GM23338 (cell line): ENCODE measurements at regions not wholly inside any gene's neighbourhood (a gene's known extent, or its start where the extent isn't known, plus 50 kb on each side); places are given as distances from the start of the nearest gene placed in this dataset.

ENCODE experiments used
- ATAC-seq: fragments of 200-7000 bp; cut with Tn5 transposase; 3 replicates; pipeline ENCODE4 v1.9.1; 2020
- DNase-seq: peaks from one replicate; pipeline ENCODE4 v3.0.0-alpha.2; 2015; ENCODE audit warnings: low spot score
- H2AFZ ChIP-seq: fragments of 200-600 bp; sonication (generic); 2 replicates; pipeline ENCODE4 v1.8.0; 2016; ENCODE audit warnings: antibody characterized with exemption, mild to moderate bottlenecking, moderate library complexity
- H3F3A ChIP-seq: fragments of 200-600 bp; sonication (generic); replicated peaks from 2 replicates; pipeline ENCODE4 v1.8.0; 2017; ENCODE audit warnings: antibody characterized with exemption, mixed run types, low read depth
- H3K27ac ChIP-seq: fragments of 200-600 bp; sonication (generic); 2 replicates; pipeline ENCODE4 v1.6.1; 2016; ENCODE audit warnings: low read depth
- H3K27me3 ChIP-seq: fragments of 200-600 bp; sonication (generic); 2 replicates; pipeline ENCODE4 v1.8.0; 2016; ENCODE audit warnings: mild to moderate bottlenecking, mixed run types, moderate library complexity; ENCODE audit not compliant: insufficient read depth
- H3K36me3 ChIP-seq: fragments of 200-600 bp; sonication (generic); 2 replicates; pipeline ENCODE4 v1.8.0; 2016; ENCODE audit warnings: mild to moderate bottlenecking; ENCODE audit not compliant: insufficient read depth
- H3K4me1 ChIP-seq: fragments of 200-600 bp; sonication (generic); 2 replicates; pipeline ENCODE4 v1.8.0; 2016; ENCODE audit warnings: mild to moderate bottlenecking, moderate library complexity; ENCODE audit not compliant: insufficient read depth
- H3K4me2 ChIP-seq: fragments of 200-600 bp; sonication (generic); 2 replicates; pipeline ENCODE4 v1.7.1; 2017; ENCODE audit warnings: mixed run types
- H3K4me3 ChIP-seq: fragments of 200-600 bp; sonication (generic); 2 replicates; pipeline ENCODE4 v1.6.1; 2016; ENCODE audit warnings: mixed run types
- H3K79me2 ChIP-seq: fragments of 200-600 bp; sonication (generic); replicated peaks from 2 replicates; pipeline ENCODE4 v1.8.0; 2017; ENCODE audit warnings: mild to moderate bottlenecking; ENCODE audit not compliant: insufficient read depth
- H3K9me2 ChIP-seq: fragments of 200-600 bp; sonication (generic); 2 replicates; pipeline ENCODE4 v1.8.0; 2017; ENCODE audit not compliant: insufficient read depth
- H4K20me1 ChIP-seq: fragments of 200-600 bp; sonication (generic); replicated peaks from 2 replicates; pipeline ENCODE4 v1.8.0; 2017; ENCODE audit warnings: mild to moderate bottlenecking; ENCODE audit not compliant: insufficient read depth
- H3K27ac Mint-ChIP-seq: 2 replicates; pipeline ENCODE4 v1.8.0; 2020; ENCODE audit warnings: inconsistent platforms, mild to moderate bottlenecking, moderate library complexity, mixed read lengths
- H3K27me3 Mint-ChIP-seq: 3 replicates; pipeline ENCODE4 v1.8.0; 2022; ENCODE audit warnings: low read depth, mild to moderate bottlenecking, moderate library complexity, mixed read lengths, inconsistent platforms; ENCODE audit not compliant: insufficient read depth, poor library complexity
- H3K36me3 Mint-ChIP-seq: 3 replicates; pipeline ENCODE4 v1.8.0; 2021; ENCODE audit warnings: low read depth, mild to moderate bottlenecking, inconsistent platforms, moderate library complexity, mixed read lengths
- H3K4me1 Mint-ChIP-seq: 3 replicates; pipeline ENCODE4 v1.8.0; 2020; ENCODE audit warnings: mild to moderate bottlenecking, inconsistent platforms, mixed read lengths
- H3K4me3 Mint-ChIP-seq: 3 replicates; pipeline ENCODE4 v1.8.0; 2021; ENCODE audit warnings: moderate library complexity, mild to moderate bottlenecking, inconsistent platforms, mixed read lengths
- H3K9me3 Mint-ChIP-seq: 3 replicates; pipeline ENCODE4 v1.8.0; 2020; ENCODE audit warnings: moderate library complexity, mild to moderate bottlenecking, inconsistent platforms, mixed read lengths
- CREB1 ChIP-seq: fragments of 250-450 bp; sonication (Bioruptor Pico); IDR thresholded peaks from 2 replicates; pipeline ENCODE4 v1.5.0; 2020; ENCODE audit warnings: low read depth, mild to moderate bottlenecking, moderate library complexity
- ETS1 ChIP-seq: IDR thresholded peaks from 2 replicates; pipeline ENCODE4 v1.6.1; 2016; ENCODE audit warnings: antibody characterized with exemption
- EZH2 ChIP-seq: fragments of 200-600 bp; sonication (generic); IDR thresholded peaks from one replicate; pipeline ENCODE4 v1.8.0; 2017; ENCODE audit warnings: antibody characterized with exemption, mild to moderate bottlenecking, low read depth; ENCODE audit not compliant: unreplicated experiment
- EZH2phosphoT487 ChIP-seq: fragments of 200-600 bp; sonication (generic); IDR thresholded peaks from one replicate; pipeline ENCODE4 v1.8.1; 2018; ENCODE audit warnings: antibody characterized with exemption; ENCODE audit not compliant: unreplicated experiment
- JUNB ChIP-seq: IDR thresholded peaks from one replicate; pipeline ENCODE4 v1.6.1; 2016; ENCODE audit warnings: antibody characterized with exemption; ENCODE audit not compliant: unreplicated experiment
- NANOG ChIP-seq: IDR thresholded peaks from 2 replicates; pipeline ENCODE4 v1.6.1; 2016; ENCODE audit warnings: antibody characterized with exemption, borderline replicate concordance
- POLR2AphosphoS5 ChIP-seq: IDR thresholded peaks from 2 replicates; pipeline ENCODE4 v1.6.1; 2016; ENCODE audit warnings: antibody characterized with exemption, low read depth
- STAT1 ChIP-seq: IDR thresholded peaks from one replicate; pipeline ENCODE4 v1.6.1; 2016; ENCODE audit warnings: antibody characterized with exemption; ENCODE audit not compliant: unreplicated experiment
- ZNF114 ChIP-seq: fragments of 250-450 bp; sonication (Bioruptor Pico); IDR thresholded peaks from 2 replicates; pipeline ENCODE4 v1.5.0; 2020; ENCODE audit warnings: mild to moderate bottlenecking, moderate library complexity
- ZNF331 ChIP-seq: fragments of 250-450 bp; sonication (Bioruptor Pico); IDR thresholded peaks from 2 replicates; pipeline ENCODE4 v1.5.0; 2020; ENCODE audit warnings: low read depth, mild to moderate bottlenecking, moderate library complexity
- TF ChIP-seq, protein P1 (sequence below): IDR thresholded peaks from one replicate; pipeline ENCODE4 v1.6.1; 2018; ENCODE audit warnings: antibody characterized with exemption; ENCODE audit not compliant: unreplicated experiment
- TF ChIP-seq, protein P2 (sequence below): fragments of 250-450 bp; sonication (Bioruptor Pico); IDR thresholded peaks from 2 replicates; pipeline ENCODE4 v1.5.0; 2020; ENCODE audit warnings: mild to moderate bottlenecking, moderate library complexity
- TF ChIP-seq, protein P3 (sequence below), 2 experiments: fragments of 200-600 bp in 1 of 2; sonication (generic) in 1 of 2; conservative IDR thresholded peaks; 2 replicates each; pipeline versions ENCODE4 v1.5.1 to v1.6.1; 2016 to 2017; ENCODE audit warnings: antibody characterized with exemption in 2 of 2, low read depth in 2 of 2, mild to moderate bottlenecking in 2 of 2, moderate library complexity in 1 of 2

- Histone ChIP-seq H3K4me2 (no peak overlapping the region), H2AFZ (no peak overlapping the region), H3K27me3 (no peaks in the 10 kb centered on the region), H3K4me1 (no peaks in the 10 kb centered on the region), H3K36me3 (no peaks in the 10 kb centered on the region), H3K79me2 (no peaks in the 10 kb centered on the region), H3F3A (no peaks in the 10 kb centered on the region), H3K9me2 (0 out of 2 replicates have a peak, but pooled peaks cover under 1% of the 10 kb centered on the region), H3K27ac (no peak overlapping the region), H3K4me3 (no peak overlapping the region), H4K20me1 (no peaks in the 10 kb centered on the region)
- ATAC-seq (no peak), DNase-seq (no peak)
- Mint-ChIP-seq H3K27ac (no peak overlapping the region), H3K4me3 (no peak overlapping the region), H3K36me3 (no peaks in the 10 kb centered on the region), H3K9me3 (no peaks in the 10 kb centered on the region; the same call in 2 of the 3 replicates), H3K27me3 (peaks cover 2% of the 10 kb centered on the region), H3K4me1 (no peaks in the 10 kb centered on the region)
- TF ChIP-seq, protein P1, sequence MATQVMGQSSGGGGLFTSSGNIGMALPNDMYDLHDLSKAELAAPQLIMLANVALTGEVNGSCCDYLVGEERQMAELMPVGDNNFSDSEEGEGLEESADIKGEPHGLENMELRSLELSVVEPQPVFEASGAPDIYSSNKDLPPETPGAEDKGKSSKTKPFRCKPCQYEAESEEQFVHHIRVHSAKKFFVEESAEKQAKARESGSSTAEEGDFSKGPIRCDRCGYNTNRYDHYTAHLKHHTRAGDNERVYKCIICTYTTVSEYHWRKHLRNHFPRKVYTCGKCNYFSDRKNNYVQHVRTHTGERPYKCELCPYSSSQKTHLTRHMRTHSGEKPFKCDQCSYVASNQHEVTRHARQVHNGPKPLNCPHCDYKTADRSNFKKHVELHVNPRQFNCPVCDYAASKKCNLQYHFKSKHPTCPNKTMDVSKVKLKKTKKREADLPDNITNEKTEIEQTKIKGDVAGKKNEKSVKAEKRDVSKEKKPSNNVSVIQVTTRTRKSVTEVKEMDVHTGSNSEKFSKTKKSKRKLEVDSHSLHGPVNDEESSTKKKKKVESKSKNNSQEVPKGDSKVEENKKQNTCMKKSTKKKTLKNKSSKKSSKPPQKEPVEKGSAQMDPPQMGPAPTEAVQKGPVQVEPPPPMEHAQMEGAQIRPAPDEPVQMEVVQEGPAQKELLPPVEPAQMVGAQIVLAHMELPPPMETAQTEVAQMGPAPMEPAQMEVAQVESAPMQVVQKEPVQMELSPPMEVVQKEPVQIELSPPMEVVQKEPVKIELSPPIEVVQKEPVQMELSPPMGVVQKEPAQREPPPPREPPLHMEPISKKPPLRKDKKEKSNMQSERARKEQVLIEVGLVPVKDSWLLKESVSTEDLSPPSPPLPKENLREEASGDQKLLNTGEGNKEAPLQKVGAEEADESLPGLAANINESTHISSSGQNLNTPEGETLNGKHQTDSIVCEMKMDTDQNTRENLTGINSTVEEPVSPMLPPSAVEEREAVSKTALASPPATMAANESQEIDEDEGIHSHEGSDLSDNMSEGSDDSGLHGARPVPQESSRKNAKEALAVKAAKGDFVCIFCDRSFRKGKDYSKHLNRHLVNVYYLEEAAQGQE, result no peak
- TF ChIP-seq CREB1 (CRISPR knock-in tag), result no peak
- TF ChIP-seq ETS1, result no peak
- TF ChIP-seq NANOG, result no peak
- no peak for TF ChIP-seq ZNF331 (CRISPR knock-in tag)
- no peak for TF ChIP-seq ZNF114 (CRISPR knock-in tag)
- TF ChIP-seq, protein P2, sequence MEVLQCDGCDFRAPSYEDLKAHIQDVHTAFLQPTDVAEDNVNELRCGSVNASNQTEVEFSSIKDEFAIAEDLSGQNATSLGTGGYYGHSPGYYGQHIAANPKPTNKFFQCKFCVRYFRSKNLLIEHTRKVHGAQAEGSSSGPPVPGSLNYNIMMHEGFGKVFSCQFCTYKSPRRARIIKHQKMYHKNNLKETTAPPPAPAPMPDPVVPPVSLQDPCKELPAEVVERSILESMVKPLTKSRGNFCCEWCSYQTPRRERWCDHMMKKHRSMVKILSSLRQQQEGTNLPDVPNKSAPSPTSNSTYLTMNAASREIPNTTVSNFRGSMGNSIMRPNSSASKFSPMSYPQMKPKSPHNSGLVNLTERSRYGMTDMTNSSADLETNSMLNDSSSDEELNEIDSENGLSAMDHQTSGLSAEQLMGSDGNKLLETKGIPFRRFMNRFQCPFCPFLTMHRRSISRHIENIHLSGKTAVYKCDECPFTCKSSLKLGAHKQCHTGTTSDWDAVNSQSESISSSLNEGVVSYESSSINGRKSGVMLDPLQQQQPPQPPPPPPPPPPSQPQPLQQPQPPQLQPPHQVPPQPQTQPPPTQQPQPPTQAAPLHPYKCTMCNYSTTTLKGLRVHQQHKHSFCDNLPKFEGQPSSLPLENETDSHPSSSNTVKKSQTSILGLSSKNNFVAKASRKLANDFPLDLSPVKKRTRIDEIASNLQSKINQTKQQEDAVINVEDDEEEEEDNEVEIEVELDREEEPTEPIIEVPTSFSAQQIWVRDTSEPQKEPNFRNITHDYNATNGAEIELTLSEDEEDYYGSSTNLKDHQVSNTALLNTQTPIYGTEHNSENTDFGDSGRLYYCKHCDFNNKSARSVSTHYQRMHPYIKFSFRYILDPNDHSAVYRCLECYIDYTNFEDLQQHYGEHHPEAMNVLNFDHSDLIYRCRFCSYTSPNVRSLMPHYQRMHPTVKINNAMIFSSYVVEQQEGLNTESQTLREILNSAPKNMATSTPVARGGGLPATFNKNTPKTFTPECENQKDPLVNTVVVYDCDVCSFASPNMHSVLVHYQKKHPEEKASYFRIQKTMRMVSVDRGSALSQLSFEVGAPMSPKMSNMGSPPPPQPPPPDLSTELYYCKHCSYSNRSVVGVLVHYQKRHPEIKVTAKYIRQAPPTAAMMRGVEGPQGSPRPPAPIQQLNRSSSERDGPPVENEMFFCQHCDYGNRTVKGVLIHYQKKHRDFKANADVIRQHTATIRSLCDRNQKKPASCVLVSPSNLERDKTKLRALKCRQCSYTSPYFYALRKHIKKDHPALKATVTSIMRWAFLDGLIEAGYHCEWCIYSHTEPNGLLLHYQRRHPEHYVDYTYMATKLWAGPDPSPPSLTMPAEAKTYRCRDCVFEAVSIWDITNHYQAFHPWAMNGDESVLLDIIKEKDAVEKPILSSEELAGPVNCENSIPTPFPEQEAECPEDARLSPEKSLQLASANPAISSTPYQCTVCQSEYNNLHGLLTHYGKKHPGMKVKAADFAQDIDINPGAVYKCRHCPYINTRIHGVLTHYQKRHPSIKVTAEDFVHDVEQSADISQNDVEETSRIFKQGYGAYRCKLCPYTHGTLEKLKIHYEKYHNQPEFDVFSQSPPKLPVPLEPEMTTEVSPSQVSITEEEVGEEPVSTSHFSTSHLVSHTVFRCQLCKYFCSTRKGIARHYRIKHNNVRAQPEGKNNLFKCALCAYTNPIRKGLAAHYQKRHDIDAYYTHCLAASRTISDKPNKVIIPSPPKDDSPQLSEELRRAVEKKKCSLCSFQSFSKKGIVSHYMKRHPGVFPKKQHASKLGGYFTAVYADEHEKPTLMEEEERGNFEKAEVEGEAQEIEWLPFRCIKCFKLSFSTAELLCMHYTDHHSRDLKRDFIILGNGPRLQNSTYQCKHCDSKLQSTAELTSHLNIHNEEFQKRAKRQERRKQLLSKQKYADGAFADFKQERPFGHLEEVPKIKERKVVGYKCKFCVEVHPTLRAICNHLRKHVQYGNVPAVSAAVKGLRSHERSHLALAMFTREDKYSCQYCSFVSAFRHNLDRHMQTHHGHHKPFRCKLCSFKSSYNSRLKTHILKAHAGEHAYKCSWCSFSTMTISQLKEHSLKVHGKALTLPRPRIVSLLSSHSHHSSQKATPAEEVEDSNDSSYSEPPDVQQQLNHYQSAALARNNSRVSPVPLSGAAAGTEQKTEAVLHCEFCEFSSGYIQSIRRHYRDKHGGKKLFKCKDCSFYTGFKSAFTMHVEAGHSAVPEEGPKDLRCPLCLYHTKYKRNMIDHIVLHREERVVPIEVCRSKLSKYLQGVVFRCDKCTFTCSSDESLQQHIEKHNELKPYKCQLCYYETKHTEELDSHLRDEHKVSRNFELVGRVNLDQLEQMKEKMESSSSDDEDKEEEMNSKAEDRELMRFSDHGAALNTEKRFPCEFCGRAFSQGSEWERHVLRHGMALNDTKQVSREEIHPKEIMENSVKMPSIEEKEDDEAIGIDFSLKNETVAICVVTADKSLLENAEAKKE (CRISPR knock-in tag), result no peak
- TF ChIP-seq, protein P3, sequence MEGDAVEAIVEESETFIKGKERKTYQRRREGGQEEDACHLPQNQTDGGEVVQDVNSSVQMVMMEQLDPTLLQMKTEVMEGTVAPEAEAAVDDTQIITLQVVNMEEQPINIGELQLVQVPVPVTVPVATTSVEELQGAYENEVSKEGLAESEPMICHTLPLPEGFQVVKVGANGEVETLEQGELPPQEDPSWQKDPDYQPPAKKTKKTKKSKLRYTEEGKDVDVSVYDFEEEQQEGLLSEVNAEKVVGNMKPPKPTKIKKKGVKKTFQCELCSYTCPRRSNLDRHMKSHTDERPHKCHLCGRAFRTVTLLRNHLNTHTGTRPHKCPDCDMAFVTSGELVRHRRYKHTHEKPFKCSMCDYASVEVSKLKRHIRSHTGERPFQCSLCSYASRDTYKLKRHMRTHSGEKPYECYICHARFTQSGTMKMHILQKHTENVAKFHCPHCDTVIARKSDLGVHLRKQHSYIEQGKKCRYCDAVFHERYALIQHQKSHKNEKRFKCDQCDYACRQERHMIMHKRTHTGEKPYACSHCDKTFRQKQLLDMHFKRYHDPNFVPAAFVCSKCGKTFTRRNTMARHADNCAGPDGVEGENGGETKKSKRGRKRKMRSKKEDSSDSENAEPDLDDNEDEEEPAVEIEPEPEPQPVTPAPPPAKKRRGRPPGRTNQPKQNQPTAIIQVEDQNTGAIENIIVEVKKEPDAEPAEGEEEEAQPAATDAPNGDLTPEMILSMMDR (conservative IDR thresholded peaks at IDR 0.05; ENCODE audit: low read depth in 2 of 2), result no peak
- TF ChIP-seq POLR2AphosphoS5, result no peak
- no peak for TF ChIP-seq EZH2phosphoT487
- TF ChIP-seq STAT1, result no peak
- no peak for TF ChIP-seq EZH2
- TF ChIP-seq JUNB, result no peak
Observed at GRCh38 chr4:163688856-163689255, 194.4 kb downstream of the TMA16 start.
